IMR-90 (cell line): ENCODE measurements at regions not wholly inside any gene's neighbourhood (a gene's known extent, or its start where the extent isn't known, plus 50 kb on each side); places are given as distances from the start of the nearest gene placed in this dataset.

Source experiments
- ATAC-seq: fragments of 200-7000 bp; cut with Tn5 transposase; 2 replicates; pipeline ENCODE4 v1.9.1; 2020; ENCODE audit warnings: low read depth, mild to moderate bottlenecking, moderate library complexity
- BruUV-seq: library from RNA; stranded (reverse); fragments of 400-500 nt; replicated peaks from 2 replicates; lab custom pipeline; 2021; lab: Mats Ljungman, UMichigan
- CTCF ChIA-PET: fragments of 300-600 bp; formaldehyde crosslinking; extraction: SDS; loops from one replicate; lab custom pipeline; 2021; ENCODE audit warnings: antibody characterized with exemption; lab: Yijun Ruan, JAX
- POLR2A ChIA-PET: fragments of 300-600 bp; sonication (Branson Sonifier 250); formaldehyde crosslinking; loops from one replicate; lab custom pipeline; 2022; ENCODE audit warnings: antibody characterized with exemption; ENCODE audit not compliant: unreplicated experiment; lab: Charles Lee
- DNase-seq: peaks from one replicate; pipeline ENCODE4 v3.0.0; 2013
- H2AFZ ChIP-seq: replicated peaks from 2 replicates; pipeline ENCODE3; 2013; ENCODE audit warnings: low read length, mild to moderate bottlenecking; ENCODE audit not compliant: poor library complexity
- H2AK5ac ChIP-seq: 2 replicates; pipeline ENCODE4 v1.6.1; 2013; ENCODE audit warnings: low read depth, low read length, inconsistent platforms
- H2AK9ac ChIP-seq: replicated peaks from 2 replicates; pipeline ENCODE3; 2013; ENCODE audit warnings: mild to moderate bottlenecking, low read depth, low read length, moderate library complexity; ENCODE audit not compliant: poor library complexity
- H2BK120ac ChIP-seq: 2 replicates; pipeline ENCODE4 v1.6.1; 2013; ENCODE audit warnings: low read depth, low read length, inconsistent platforms
- H2BK15ac ChIP-seq: 3 replicates; pipeline ENCODE4 v1.6.1; 2013; ENCODE audit warnings: low read depth, low read length, inconsistent platforms
- H2BK20ac ChIP-seq: 2 replicates; pipeline ENCODE4 v1.6.1; 2013; ENCODE audit warnings: low read depth, mild to moderate bottlenecking, inconsistent platforms, low read length, moderate library complexity
- H2BK5ac ChIP-seq: 2 replicates; pipeline ENCODE4 v1.6.1; 2013; ENCODE audit warnings: mild to moderate bottlenecking, low read depth, low read length, inconsistent platforms; ENCODE audit not compliant: poor library complexity, severe bottlenecking
- H3K14ac ChIP-seq: replicated peaks from 2 replicates; pipeline ENCODE4 v1.6.1; 2013; ENCODE audit warnings: low read depth, low read length, inconsistent platforms
- H3K18ac ChIP-seq: 2 replicates; pipeline ENCODE4 v1.6.1; 2013; ENCODE audit warnings: low read depth, low read length, control low read depth
- H3K23ac ChIP-seq: 2 replicates; pipeline ENCODE4 v1.6.1; 2013; ENCODE audit warnings: low read depth, low read length, inconsistent platforms
- H3K27ac ChIP-seq: 2 replicates; pipeline ENCODE4 v1.5.1; 2013; ENCODE audit warnings: mild to moderate bottlenecking, control low read depth, low read length; ENCODE audit not compliant: insufficient read depth
- H3K27me3 ChIP-seq: 2 replicates; pipeline ENCODE4 v1.6.1; 2013; ENCODE audit warnings: low read length; ENCODE audit not compliant: control insufficient read depth, insufficient read depth
- H3K36me3 ChIP-seq: 2 replicates; pipeline ENCODE4 v1.6.1; 2013; ENCODE audit warnings: low read length, mixed read lengths; ENCODE audit not compliant: control insufficient read depth, insufficient read depth
- H3K4ac ChIP-seq: 2 replicates; pipeline ENCODE4 v1.6.1; 2013; ENCODE audit warnings: low read depth, low read length, inconsistent platforms
- H3K4me1 ChIP-seq: 2 replicates; pipeline ENCODE4 v1.6.1; 2013; ENCODE audit warnings: low read length, mixed read lengths; ENCODE audit not compliant: control insufficient read depth, insufficient read depth
- H3K4me2 ChIP-seq: 2 replicates; pipeline ENCODE4 v1.6.1; 2013; ENCODE audit warnings: low read depth, mild to moderate bottlenecking, control low read depth, low read length, moderate library complexity
- H3K4me3 ChIP-seq: 2 replicates; pipeline ENCODE4 v1.5.1; 2013; ENCODE audit warnings: low read depth, mild to moderate bottlenecking, control low read depth, low read length, moderate library complexity; ENCODE audit not compliant: insufficient read depth
- H3K56ac ChIP-seq: 2 replicates; pipeline ENCODE4 v1.6.1; 2013; ENCODE audit warnings: low read length, inconsistent platforms; ENCODE audit not compliant: insufficient read depth; ENCODE audit errors: extremely low read depth
- H3K79me1 ChIP-seq, 2 experiments: 2 replicates each; pipeline ENCODE4 v1.6.1; 2013; ENCODE audit warnings: low read length in 2 of 2, inconsistent platforms in 1 of 2, low read depth in 1 of 2
- H3K9ac ChIP-seq: 2 replicates; pipeline ENCODE4 v1.6.1; 2013; ENCODE audit warnings: low read depth, low read length, control low read depth
- H3K9me1 ChIP-seq: 2 replicates; pipeline ENCODE4 v1.6.1; 2013; ENCODE audit warnings: low read length, inconsistent platforms; ENCODE audit not compliant: insufficient read depth
- H3K9me3 ChIP-seq: 2 replicates; pipeline ENCODE4 v1.6.1; 2013; ENCODE audit warnings: low read length; ENCODE audit not compliant: control insufficient read depth, insufficient read depth
- H4K20me1 ChIP-seq: 2 replicates; pipeline ENCODE4 v1.6.1; 2013; ENCODE audit warnings: low read length, inconsistent platforms; ENCODE audit not compliant: insufficient read depth
- H4K5ac ChIP-seq: 2 replicates; pipeline ENCODE4 v1.6.1; 2013; ENCODE audit warnings: mild to moderate bottlenecking, low read depth, low read length, control low read depth
- H4K8ac ChIP-seq, 2 experiments: 2 replicates each; pipeline ENCODE4 v1.6.1; 2013; ENCODE audit warnings: low read depth in 2 of 2, low read length in 2 of 2, control low read depth in 1 of 2, inconsistent platforms in 1 of 2
- H4K91ac ChIP-seq: 2 replicates; pipeline ENCODE4 v1.6.1; 2013; ENCODE audit warnings: low read depth, low read length, inconsistent platforms; ENCODE audit not compliant: insufficient read depth
- BHLHE40 ChIP-seq: fragments of 150-350 bp; IDR thresholded peaks from 2 replicates; pipeline ENCODE4 v1.6.1; 2016; ENCODE audit warnings: mild to moderate bottlenecking, low read depth, low read length
- CEBPB ChIP-seq: IDR thresholded peaks from 2 replicates; pipeline ENCODE4 v1.6.1; 2012; ENCODE audit warnings: low read depth, low read length, improper control_type of control experiment
- CHD1 ChIP-seq: IDR thresholded peaks from 2 replicates; pipeline ENCODE4 v1.6.1; 2012; ENCODE audit warnings: low read depth, low read length, improper control_type of control experiment
- CTCF ChIP-seq: conservative IDR thresholded peaks from 2 replicates; pipeline ENCODE4 v1.5.1; 2012; ENCODE audit warnings: mild to moderate bottlenecking, low read depth, low read length, improper control_type of control experiment
- ELK1 ChIP-seq: fragments of 150-350 bp; IDR thresholded peaks from 2 replicates; pipeline ENCODE4 v1.6.1; 2016; ENCODE audit warnings: low read depth, mild to moderate bottlenecking, low read length, moderate library complexity, borderline replicate concordance
- FOS ChIP-seq: fragments of 150-350 bp; IDR thresholded peaks from 2 replicates; pipeline ENCODE4 v1.6.1; 2016; ENCODE audit warnings: low read depth, low read length
- MAFK ChIP-seq: IDR thresholded peaks from 2 replicates; pipeline ENCODE4 v1.6.1; 2012; ENCODE audit warnings: low read depth, low read length, improper control_type of control experiment
- MAZ ChIP-seq: IDR thresholded peaks from 2 replicates; pipeline ENCODE4 v1.6.1; 2012; ENCODE audit warnings: low read depth, mild to moderate bottlenecking, low read length, improper control_type of control experiment, moderate library complexity, borderline replicate concordance
- MXI1 ChIP-seq: IDR thresholded peaks from 2 replicates; pipeline ENCODE4 v1.6.1; 2012; ENCODE audit warnings: low read depth, mild to moderate bottlenecking, low read length, moderate library complexity, borderline replicate concordance
- NFE2L2 ChIP-seq: fragments of 150-350 bp; IDR thresholded peaks from 2 replicates; pipeline ENCODE4 v1.6.1; 2016; ENCODE audit warnings: low read depth, mild to moderate bottlenecking, low read length
- POLR2A ChIP-seq: IDR thresholded peaks from 2 replicates; pipeline ENCODE4 v1.6.1; 2012; ENCODE audit warnings: mild to moderate bottlenecking, low read depth, low read length
- RAD21 ChIP-seq: IDR thresholded peaks from 2 replicates; pipeline ENCODE4 v1.6.1; 2012; ENCODE audit warnings: low read length, improper control_type of control experiment
- RCOR1 ChIP-seq: IDR thresholded peaks from 2 replicates; pipeline ENCODE4 v1.6.1; 2012; ENCODE audit warnings: mild to moderate bottlenecking, low read length, improper control_type of control experiment; ENCODE audit not compliant: insufficient replicate concordance
- RFX5 ChIP-seq: IDR thresholded peaks from 2 replicates; pipeline ENCODE4 v1.8.0; 2012; ENCODE audit warnings: low read depth, mild to moderate bottlenecking, low read length, moderate library complexity
- SMC3 ChIP-seq: fragments of 150-350 bp; IDR thresholded peaks from 2 replicates; pipeline ENCODE4 v1.6.1; 2016; ENCODE audit warnings: low read depth, mild to moderate bottlenecking, antibody characterized with exemption, low read length, moderate library complexity
- USF2 ChIP-seq: fragments of 150-350 bp; IDR thresholded peaks from 2 replicates; pipeline ENCODE4 v1.6.1; 2017; ENCODE audit warnings: mild to moderate bottlenecking, antibody characterized with exemption, low read length, low read depth
- dilution Hi-C: fragments of 300-500 bp; cut with HindIII; formaldehyde crosslinking; loops from one replicate; pipeline ENCODE4 v1.14.3; 2018; ENCODE audit warnings: low sequenced_read_pairs; ENCODE audit not compliant: unreplicated experiment
- in situ Hi-C: fragments of 300-500 bp; cut with MboI; formaldehyde crosslinking; loops from 3 replicates; pipeline ENCODE4 v1.14.3; 2019; ENCODE audit warnings: low sequenced_read_pairs, inconsistent platforms, mixed read lengths
- intact Hi-C: fragments of 100-400 bp; cut with micrococcal nuclease; formaldehyde crosslinking; loops from 2 replicates; pipeline ENCODE4 v1.10.0; 2022

GRCh38 chr14:84857571-84857970 is 672.4 kb upstream of the FLRT2 start:
- Histone ChIP-seq H4K5ac (no peak overlapping the region), H2BK20ac (no peak overlapping the region), H2BK5ac (no peak overlapping the region), H3K27me3 (no peaks in the 10 kb centered on the region), H3K27ac (no peak overlapping the region), H3K56ac (no peak overlapping the region), H3K4me1 (no peaks in the 10 kb centered on the region), H2AK5ac (no peak overlapping the region), H3K36me3 (no peaks in the 10 kb centered on the region), H4K8ac (no peak overlapping the region), H3K9ac (no peak overlapping the region), H3K9me1 (no peaks in the 10 kb centered on the region), H3K18ac (no peak overlapping the region), H3K9me3 (peaks cover 2% of the 10 kb centered on the region; the same call in 1 of the 2 replicates), H3K23ac (no peak overlapping the region), H3K4me3 (no peak overlapping the region), H3K4me2 (no peak overlapping the region), H2AFZ (no peak overlapping the region), H2BK15ac (no peak overlapping the region), H3K14ac (no peak overlapping the region), H3K4ac (no peak overlapping the region), H4K91ac (no peak overlapping the region), H4K20me1 (no peaks in the 10 kb centered on the region), H3K79me1 (no peaks in the 10 kb centered on the region), H2BK120ac (no peak overlapping the region), H2AK9ac (no peak overlapping the region)
- DNase-seq, result no peak
- ChIA-PET POLR2A (no interaction called here), CTCF (no interaction called here)
- TF ChIP-seq NFE2L2 (no peak), BHLHE40 (no peak), FOS (no peak), POLR2A (no peak), SMC3 (no peak), MAZ (no peak), MXI1 (no peak), ELK1 (no peak), RAD21 (no peak), MAFK (no peak), CEBPB (no peak), CTCF (no peak), USF2 (no peak), RFX5 (no peak), RCOR1 (no peak), CHD1 (no peak)
- dilution Hi-C loops (no loop called here), intact Hi-C loops (no loop called here), in situ Hi-C loops (no loop called here)
- no TSS peak for BruUV-seq
- no peak for ATAC-seq
